NCI-H524 treated with DMSO at 0.1 percent for 48 hours (cell line): ENCODE measurements at regions not wholly inside any gene's neighbourhood (a gene's known extent, or its start where the extent isn't known, plus 50 kb on each side); places are given as distances from the start of the nearest gene placed in this dataset.
A peak's percentile ranks its signal among the peaks of the same experiment; 100 is the strongest.
"Not testable (repeated sequence)": the region's sequence is repeated elsewhere in the genome, so short reads cannot be mapped to it uniquely, and the experiment has no call there.

ENCODE experiments used
- DNase-seq: peaks from one replicate; lab custom pipeline; 2025; lab: John Stamatoyannopoulos, UW

GRCh38 chr3:20729185-20729584 lies 543.2 kb upstream of the SGO1 start:
- no peak for DNase-seq

- DNase-seq, result no peak
These were observed 540.8 kb upstream of the SGO1 start for GRCh38 chr3:20726786-20727185.

GRCh38 chr3:20724241-20724640 lies 538.2 kb upstream of the SGO1 start:
- no peak for DNase-seq

GRCh38 chr3:20716425-20716824 lies 530.4 kb upstream of the SGO1 start:
- DNase-seq, result not testable (repeated sequence)

- DNase-seq, result no peak
These were observed 515.6 kb upstream of the SGO1 start for GRCh38 chr3:20701641-20702040.

- no peak for DNase-seq
These were observed 514.7 kb upstream of the SGO1 start for GRCh38 chr3:20700714-20701113.

GRCh38 chr3:20698896-20699295 lies 512.9 kb upstream of the SGO1 start:
- DNase-seq, result no peak

GRCh38 chr3:20696388-20697150 lies 510.6 kb upstream of the SGO1 start:
- DNase-seq, result no peak

GRCh38 chr3:20692675-20693074 lies 506.7 kb upstream of the SGO1 start:
- DNase-seq, result no peak

- DNase-seq, result no peak
These were observed 497.9 kb upstream of the SGO1 start for GRCh38 chr3:20683910-20684309.

GRCh38 chr3:20682573-20682972 lies 496.6 kb upstream of the SGO1 start:
- DNase-seq, result no peak

- no peak for DNase-seq
These were observed 495.1 kb upstream of the SGO1 start for GRCh38 chr3:20680990-20681628.

GRCh38 chr3:20673866-20674265 lies 487.9 kb upstream of the SGO1 start:
- no peak for DNase-seq

GRCh38 chr3:20669675-20670074 lies 483.7 kb upstream of the SGO1 start:
- DNase-seq, result no peak

- DNase-seq, result no peak
These were observed 483.2 kb upstream of the SGO1 start for GRCh38 chr3:20669184-20669583.

GRCh38 chr3:20668411-20668810 lies 482.4 kb upstream of the SGO1 start:
- DNase-seq, result no peak

- no peak for DNase-seq
These were observed 480.1 kb upstream of the SGO1 start for GRCh38 chr3:20666091-20666490.

GRCh38 chr3:20658491-20658890 lies 472.5 kb upstream of the SGO1 start:
- DNase-seq, result no peak

GRCh38 chr3:20657560-20657959 lies 471.6 kb upstream of the SGO1 start:
- DNase-seq, result no peak

GRCh38 chr3:20652231-20652986 lies 466.4 kb upstream of the SGO1 start:
- DNase-seq, result peak; percentile 50

- DNase-seq, result no peak
These were observed 462.9 kb upstream of the SGO1 start for GRCh38 chr3:20648921-20649381.

GRCh38 chr3:20648294-20648693 lies 462.3 kb upstream of the SGO1 start:
- peak; percentile 39 for DNase-seq

- DNase-seq, result no peak
These were observed 460.4 kb upstream of the SGO1 start for GRCh38 chr3:20646425-20646824.
